ENCODE measurements at regions not wholly inside any gene's neighbourhood (a gene's known extent, or its start where the extent isn't known, plus 50 kb on each side); places are given as distances from the start of the nearest gene placed in this dataset.

GRCh38 chr5:155434267-155434666 is 420.7 kb downstream of the KIF4B start:
- no peak for DNase-seq

GRCh38 chr5:155434681-155435080 is 421.1 kb downstream of the KIF4B start:
- no peak for DNase-seq

GRCh38 chr5:155441849-155442248 is 428.3 kb downstream of the KIF4B start:
- DNase-seq: no peak

- DNase-seq: no peak
These were observed 437.6 kb downstream of the KIF4B start for GRCh38 chr5:155451106-155451505.

GRCh38 chr5:155455791-155456514 is 442.4 kb downstream of the KIF4B start:
- no peak for DNase-seq

GRCh38 chr5:155459889-155460500 is 446.4 kb downstream of the KIF4B start:
- DNase-seq: no peak

GRCh38 chr5:155460501-155460931 is 447.0 kb downstream of the KIF4B start:
- no peak for DNase-seq

GRCh38 chr5:155461304-155461703 is 447.7 kb downstream of the KIF4B start:
- DNase-seq: no peak

GRCh38 chr5:155466851-155467250 is 453.3 kb downstream of the KIF4B start:
- DNase-seq: no peak

- no peak for DNase-seq
These were observed 457.5 kb downstream of the KIF4B start for GRCh38 chr5:155471027-155471426.

GRCh38 chr5:155472780-155473179 is 459.2 kb downstream of the KIF4B start:
- DNase-seq: no peak

- no peak for DNase-seq
These were observed 461.8 kb downstream of the KIF4B start for GRCh38 chr5:155475318-155475717.

GRCh38 chr5:155480731-155481131 is 467.2 kb downstream of the KIF4B start:
- DNase-seq: no peak

GRCh38 chr5:155481182-155481581 is 467.6 kb downstream of the KIF4B start:
- no peak for DNase-seq

- no peak for DNase-seq
These were observed 468.9 kb downstream of the KIF4B start for GRCh38 chr5:155482428-155482827.

GRCh38 chr5:155485386-155485785 is 471.8 kb downstream of the KIF4B start:
- DNase-seq: no peak

GRCh38 chr5:155489949-155490348 is 476.4 kb downstream of the KIF4B start:
- DNase-seq: no peak

GRCh38 chr5:155492191-155492590 is 478.6 kb downstream of the KIF4B start:
- DNase-seq: no peak

- no peak for DNase-seq
These were observed 491.1 kb downstream of the KIF4B start for GRCh38 chr5:155504606-155505005.

GRCh38 chr5:155507363-155507762 is 493.8 kb downstream of the KIF4B start:
- DNase-seq: no peak

- DNase-seq: no peak
These were observed 495.1 kb downstream of the KIF4B start for GRCh38 chr5:155508673-155509072.

- no peak for DNase-seq
These were observed 498.8 kb downstream of the KIF4B start for GRCh38 chr5:155512329-155512728.

- no peak for DNase-seq
These were observed 500.6 kb downstream of the KIF4B start for GRCh38 chr5:155514105-155514563.

GRCh38 chr5:155522540-155522939 is 509.0 kb downstream of the KIF4B start:
- no peak for DNase-seq

GRCh38 chr5:155529362-155529761 is 515.8 kb downstream of the KIF4B start:
- no peak for DNase-seq
